ENCODE measurements at regions not wholly inside any gene's neighbourhood (a gene's known extent, or its start where the extent isn't known, plus 50 kb on each side); places are given as distances from the start of the nearest gene placed in this dataset.

- H3K27ac ChIP-seq (ENCODE audit: low read length), result no peak overlapping the region
- no peak overlapping the region for H3K4me3 ChIP-seq (ENCODE audit: low read length in 2 of 2)
- no peaks in the 10 kb centered on the region for H3K9me3 ChIP-seq (ENCODE audit: control insufficient read depth in 2 of 2, low read length in 2 of 2)
- H3K9ac ChIP-seq (ENCODE audit: low read length in 2 of 2), result no peak overlapping the region
- no peaks in the 10 kb centered on the region for H3K36me3 ChIP-seq (ENCODE audit: control insufficient read depth in 2 of 2, insufficient read depth in 2 of 2, low read length in 2 of 2)
- H3K4me1 ChIP-seq (ENCODE audit: control insufficient read depth, insufficient read depth, low read length), result no peaks in the 10 kb centered on the region
- no peaks in the 10 kb centered on the region for H3K27me3 ChIP-seq (ENCODE audit: control insufficient read depth in 1 of 2, insufficient read depth in 2 of 2, low read length in 2 of 2)
These were observed 237.1 kb upstream of the POU3F3 start for GRCh38 chr2:104616856-104617255.

GRCh38 chr2:104620801-104621200 lies 233.1 kb upstream of the POU3F3 start:
- no peak overlapping the region for H3K9ac ChIP-seq (ENCODE audit: low read length in 2 of 2)
- no peaks in the 10 kb centered on the region for H3K36me3 ChIP-seq (ENCODE audit: control insufficient read depth in 2 of 2, insufficient read depth in 2 of 2, low read length in 2 of 2)
- H3K4me3 ChIP-seq (ENCODE audit: low read length in 2 of 2), result no peak overlapping the region
- H3K9me3 ChIP-seq (ENCODE audit: control insufficient read depth in 2 of 2, low read length in 2 of 2), result peaks cover 0 to 3% of the 10 kb centered on the region in 2 donors
- no peaks in the 10 kb centered on the region for H3K4me1 ChIP-seq (ENCODE audit: control insufficient read depth, insufficient read depth, low read length)
- H3K27ac ChIP-seq (ENCODE audit: low read length), result no peak overlapping the region
- H3K27me3 ChIP-seq (ENCODE audit: control insufficient read depth in 1 of 2, insufficient read depth in 2 of 2, low read length in 2 of 2), result no peaks in the 10 kb centered on the region

- Histone ChIP-seq H3K27ac (ENCODE audit: low read length) (no peak overlapping the region), H3K36me3 (ENCODE audit: control insufficient read depth in 2 of 2, insufficient read depth in 2 of 2, low read length in 2 of 2) (no peaks in the 10 kb centered on the region), H3K4me3 (ENCODE audit: low read length in 2 of 2) (no peak overlapping the region), H3K4me1 (ENCODE audit: control insufficient read depth, insufficient read depth, low read length) (no peaks in the 10 kb centered on the region), H3K9ac (ENCODE audit: low read length in 2 of 2) (no peak overlapping the region), H3K9me3 (ENCODE audit: control insufficient read depth in 2 of 2, low read length in 2 of 2) (no peaks in the 10 kb centered on the region), H3K27me3 (ENCODE audit: control insufficient read depth in 1 of 2, insufficient read depth in 2 of 2, low read length in 2 of 2) (peaks cover 2 to 3% of the 10 kb centered on the region in 2 donors)
These were observed 218.3 kb upstream of the POU3F3 start for GRCh38 chr2:104635608-104636007.

GRCh38 chr2:104638190-104638858 lies 215.6 kb upstream of the POU3F3 start:
- Histone ChIP-seq H3K9ac (ENCODE audit: low read length in 2 of 2) (no peak overlapping the region), H3K36me3 (ENCODE audit: control insufficient read depth in 2 of 2, insufficient read depth in 2 of 2, low read length in 2 of 2) (no peaks in the 10 kb centered on the region), H3K9me3 (ENCODE audit: control insufficient read depth in 2 of 2, low read length in 2 of 2) (peaks cover 0 to 4% of the 10 kb centered on the region in 2 donors), H3K27me3 (ENCODE audit: control insufficient read depth in 1 of 2, insufficient read depth in 2 of 2, low read length in 2 of 2) (peaks cover 2 to 3% of the 10 kb centered on the region in 2 donors), H3K4me3 (ENCODE audit: low read length in 2 of 2) (no peak overlapping the region), H3K4me1 (ENCODE audit: control insufficient read depth, insufficient read depth, low read length) (no peaks in the 10 kb centered on the region), H3K27ac (ENCODE audit: low read length) (no peak overlapping the region)

GRCh38 chr2:104638859-104639202 lies 215.1 kb upstream of the POU3F3 start:
- no peaks in the 10 kb centered on the region for H3K4me1 ChIP-seq (ENCODE audit: control insufficient read depth, insufficient read depth, low read length)
- H3K27ac ChIP-seq (ENCODE audit: low read length), result no peak overlapping the region
- H3K9ac ChIP-seq (ENCODE audit: low read length in 2 of 2), result no peak overlapping the region
- H3K36me3 ChIP-seq (ENCODE audit: control insufficient read depth in 2 of 2, insufficient read depth in 2 of 2, low read length in 2 of 2), result no peaks in the 10 kb centered on the region
- peaks cover 0 to 4% of the 10 kb centered on the region in 2 donors for H3K9me3 ChIP-seq (ENCODE audit: control insufficient read depth in 2 of 2, low read length in 2 of 2)
- peaks cover 2 to 3% of the 10 kb centered on the region in 2 donors for H3K27me3 ChIP-seq (ENCODE audit: control insufficient read depth in 1 of 2, insufficient read depth in 2 of 2, low read length in 2 of 2)
- no peak overlapping the region for H3K4me3 ChIP-seq (ENCODE audit: low read length in 2 of 2)

- Histone ChIP-seq H3K4me1 (ENCODE audit: control insufficient read depth, insufficient read depth, low read length) (no peaks in the 10 kb centered on the region), H3K27ac (ENCODE audit: low read length) (no peak overlapping the region), H3K36me3 (ENCODE audit: control insufficient read depth in 2 of 2, insufficient read depth in 2 of 2, low read length in 2 of 2) (no peaks in the 10 kb centered on the region), H3K9me3 (ENCODE audit: control insufficient read depth in 2 of 2, low read length in 2 of 2) (peaks cover 0 to 4% of the 10 kb centered on the region in 2 donors), H3K9ac (ENCODE audit: low read length in 2 of 2) (no peak overlapping the region), H3K27me3 (ENCODE audit: control insufficient read depth in 1 of 2, insufficient read depth in 2 of 2, low read length in 2 of 2) (peaks cover 2 to 3% of the 10 kb centered on the region in 2 donors), H3K4me3 (ENCODE audit: low read length in 2 of 2) (no peak overlapping the region)
These were observed 212.1 kb upstream of the POU3F3 start for GRCh38 chr2:104641786-104642185.

- no peak overlapping the region for H3K27ac ChIP-seq (ENCODE audit: low read length)
- H3K4me1 ChIP-seq (ENCODE audit: control insufficient read depth, insufficient read depth, low read length), result no peaks in the 10 kb centered on the region
- no peaks in the 10 kb centered on the region for H3K27me3 ChIP-seq (ENCODE audit: control insufficient read depth in 1 of 2, insufficient read depth in 2 of 2, low read length in 2 of 2)
- no peaks in the 10 kb centered on the region for H3K9me3 ChIP-seq (ENCODE audit: control insufficient read depth in 2 of 2, low read length in 2 of 2)
- H3K4me3 ChIP-seq (ENCODE audit: low read length in 2 of 2), result no peak overlapping the region
- H3K36me3 ChIP-seq (ENCODE audit: control insufficient read depth in 2 of 2, insufficient read depth in 2 of 2, low read length in 2 of 2), result no peaks in the 10 kb centered on the region
- H3K9ac ChIP-seq (ENCODE audit: low read length in 2 of 2), result no peak overlapping the region
These were observed 205.5 kb upstream of the POU3F3 start for GRCh38 chr2:104648376-104648775.

- peaks cover 0 to 1% of the 10 kb centered on the region in 2 donors for H3K27me3 ChIP-seq (ENCODE audit: control insufficient read depth in 1 of 2, insufficient read depth in 2 of 2, low read length in 2 of 2)
- no peaks in the 10 kb centered on the region for H3K9me3 ChIP-seq (ENCODE audit: control insufficient read depth in 2 of 2, low read length in 2 of 2)
- H3K4me3 ChIP-seq (ENCODE audit: low read length in 2 of 2), result no peak overlapping the region
- H3K36me3 ChIP-seq (ENCODE audit: control insufficient read depth in 2 of 2, insufficient read depth in 2 of 2, low read length in 2 of 2), result no peaks in the 10 kb centered on the region
- no peak overlapping the region for H3K9ac ChIP-seq (ENCODE audit: low read length in 2 of 2)
- H3K27ac ChIP-seq (ENCODE audit: low read length), result no peak overlapping the region
- no peaks in the 10 kb centered on the region for H3K4me1 ChIP-seq (ENCODE audit: control insufficient read depth, insufficient read depth, low read length)
These were observed 204.0 kb upstream of the POU3F3 start for GRCh38 chr2:104649866-104650265.

GRCh38 chr2:104650405-104650996 lies 203.4 kb upstream of the POU3F3 start:
- no peaks in the 10 kb centered on the region for H3K9me3 ChIP-seq (ENCODE audit: control insufficient read depth in 2 of 2, low read length in 2 of 2)
- H3K27ac ChIP-seq (ENCODE audit: low read length), result no peak overlapping the region
- no peak overlapping the region for H3K9ac ChIP-seq (ENCODE audit: low read length in 2 of 2)
- H3K36me3 ChIP-seq (ENCODE audit: control insufficient read depth in 2 of 2, insufficient read depth in 2 of 2, low read length in 2 of 2), result no peaks in the 10 kb centered on the region
- no peak overlapping the region for H3K4me3 ChIP-seq (ENCODE audit: low read length in 2 of 2)
- peaks cover 0 to 4% of the 10 kb centered on the region in 2 donors for H3K27me3 ChIP-seq (ENCODE audit: control insufficient read depth in 1 of 2, insufficient read depth in 2 of 2, low read length in 2 of 2)
- H3K4me1 ChIP-seq (ENCODE audit: control insufficient read depth, insufficient read depth, low read length), result no peaks in the 10 kb centered on the region

GRCh38 chr2:104654811-104655210 lies 199.1 kb upstream of the POU3F3 start:
- Histone ChIP-seq H3K4me1 (ENCODE audit: control insufficient read depth, insufficient read depth, low read length) (no peaks in the 10 kb centered on the region), H3K9ac (ENCODE audit: low read length in 2 of 2) (no peak overlapping the region), H3K4me3 (ENCODE audit: low read length in 2 of 2) (no peak overlapping the region), H3K27me3 (ENCODE audit: control insufficient read depth in 1 of 2, insufficient read depth in 2 of 2, low read length in 2 of 2) (peaks cover 0 to 18% of the 10 kb centered on the region in 2 donors), H3K36me3 (ENCODE audit: control insufficient read depth in 2 of 2, insufficient read depth in 2 of 2, low read length in 2 of 2) (no peaks in the 10 kb centered on the region), H3K27ac (ENCODE audit: low read length) (no peak overlapping the region), H3K9me3 (ENCODE audit: control insufficient read depth in 2 of 2, low read length in 2 of 2) (no peaks in the 10 kb centered on the region)

- Histone ChIP-seq H3K27ac (ENCODE audit: low read length) (no peak overlapping the region), H3K36me3 (ENCODE audit: control insufficient read depth in 2 of 2, insufficient read depth in 2 of 2, low read length in 2 of 2) (no peaks in the 10 kb centered on the region), H3K4me3 (ENCODE audit: low read length in 2 of 2) (no peak overlapping the region), H3K4me1 (ENCODE audit: control insufficient read depth, insufficient read depth, low read length) (no peaks in the 10 kb centered on the region), H3K9me3 (ENCODE audit: control insufficient read depth in 2 of 2, low read length in 2 of 2) (no peaks in the 10 kb centered on the region), H3K27me3 (ENCODE audit: control insufficient read depth in 1 of 2, insufficient read depth in 2 of 2, low read length in 2 of 2) (peaks cover 0 to 18% of the 10 kb centered on the region in 2 donors), H3K9ac (ENCODE audit: low read length in 2 of 2) (no peak overlapping the region)
These were observed 197.2 kb upstream of the POU3F3 start for GRCh38 chr2:104656571-104657163.
